ENCODE measurements at regions not wholly inside any gene's neighbourhood (a gene's known extent, or its start where the extent isn't known, plus 50 kb on each side); places are given as distances from the start of the nearest gene placed in this dataset.
"Not testable (repeated sequence)": the region's sequence is repeated elsewhere in the genome, so short reads cannot be mapped to it uniquely, and the experiment has no call there.

DNA sequence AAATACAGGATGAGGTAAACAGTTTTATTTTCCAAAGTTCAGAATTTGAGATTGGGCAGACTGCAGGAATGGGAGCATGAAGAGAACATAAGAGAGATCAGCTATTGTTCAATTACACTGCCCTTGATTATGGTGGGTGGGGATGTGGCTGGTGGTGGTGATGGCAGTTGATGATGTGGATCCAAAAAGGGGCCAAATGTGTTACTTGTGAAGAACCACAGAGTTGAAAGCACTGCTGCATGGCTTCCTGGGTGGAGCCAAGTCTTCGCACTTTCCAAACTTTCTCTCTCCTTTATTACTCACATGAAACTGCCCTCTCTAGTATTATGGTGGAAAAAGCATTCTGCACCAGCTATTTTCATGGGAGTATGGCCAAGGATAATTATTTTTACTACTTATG lies 1162.0 kb downstream of the RPIA start:
- H3K27ac ChIP-seq; H3K36me3 ChIP-seq; DNase-seq; H3K4me3 ChIP-seq; H3K4me1 ChIP-seq; H3K9me3 ChIP-seq (replicated peaks): not testable (repeated sequence)
- H3K27me3 ChIP-seq, result peaks cover 18% of the 10 kb centered on the region

DNA sequence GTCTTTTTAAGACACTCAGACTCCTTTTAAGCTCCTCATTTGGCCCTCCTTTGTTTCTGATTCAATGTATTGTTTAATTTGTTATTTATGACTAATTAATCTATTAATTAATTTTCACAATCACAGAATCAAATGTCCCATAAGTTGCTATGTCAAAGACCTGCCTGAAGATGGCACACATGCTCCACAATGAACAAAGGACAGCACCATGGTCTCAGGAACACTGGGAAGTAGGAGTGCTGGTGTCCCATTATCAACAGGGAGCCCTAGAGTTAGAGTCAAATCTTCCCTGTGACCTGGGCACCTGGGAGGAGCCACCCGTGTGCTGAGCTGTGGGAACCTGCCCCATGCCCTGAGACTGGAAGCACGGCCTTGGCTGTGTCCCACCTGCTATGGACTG lies 1164.3 kb downstream of the RPIA start:
- H3K9me3 ChIP-seq (replicated peaks); H3K4me3 ChIP-seq; H3K27ac ChIP-seq; DNase-seq; H3K36me3 ChIP-seq; H3K4me1 ChIP-seq: not testable (repeated sequence)
- H3K27me3 ChIP-seq, result peaks cover 11% of the 10 kb centered on the region; the same call in 1 of the 2 replicates

DNA sequence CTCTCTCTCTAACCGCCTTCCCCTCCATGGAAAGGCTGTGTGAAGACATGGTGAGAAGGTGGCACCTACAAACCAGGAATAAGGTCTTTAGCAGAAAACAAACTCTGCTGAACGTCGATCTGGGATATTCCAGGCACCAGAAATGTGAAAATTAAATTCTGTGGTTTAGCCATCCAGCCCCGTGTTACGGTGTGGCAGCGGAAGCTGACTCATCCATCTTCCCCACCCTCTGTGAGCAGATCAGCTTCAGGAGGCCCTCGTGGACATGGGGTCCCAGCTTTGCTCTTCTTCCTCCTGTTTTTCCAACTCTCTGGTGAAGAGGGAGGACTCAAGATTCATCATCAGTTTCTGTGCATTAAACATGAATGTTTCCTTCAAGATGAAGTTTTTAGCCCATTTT lies 1164.8 kb downstream of the RPIA start:
- not testable (repeated sequence) for H3K27me3 ChIP-seq; DNase-seq; H3K9me3 ChIP-seq (replicated peaks); H3K4me3 ChIP-seq; H3K36me3 ChIP-seq; H3K4me1 ChIP-seq; H3K27ac ChIP-seq

DNA sequence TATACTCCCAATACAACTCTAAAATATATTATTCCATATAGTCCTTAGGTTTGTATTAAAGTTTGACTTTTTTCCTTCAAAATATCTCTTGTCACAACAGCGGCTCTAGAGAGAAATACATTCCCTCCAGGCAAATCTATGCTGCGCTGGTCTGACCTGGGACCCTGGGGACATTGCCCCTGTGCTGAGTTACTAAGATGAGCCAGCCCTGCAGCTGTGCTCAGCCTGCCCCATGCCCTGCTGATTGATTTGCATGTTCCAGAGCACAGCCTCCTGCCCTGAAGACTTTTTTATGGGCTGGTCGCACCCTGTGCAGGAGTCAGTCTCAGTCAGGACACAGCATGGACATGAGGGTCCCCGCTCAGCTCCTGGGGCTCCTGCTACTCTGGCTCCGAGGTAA lies 1170.7 kb downstream of the RPIA start:
- not testable (repeated sequence) for H3K4me3 ChIP-seq; H3K4me1 ChIP-seq; H3K27ac ChIP-seq; H3K36me3 ChIP-seq; DNase-seq; H3K9me3 ChIP-seq (replicated peaks); H3K27me3 ChIP-seq

DNA sequence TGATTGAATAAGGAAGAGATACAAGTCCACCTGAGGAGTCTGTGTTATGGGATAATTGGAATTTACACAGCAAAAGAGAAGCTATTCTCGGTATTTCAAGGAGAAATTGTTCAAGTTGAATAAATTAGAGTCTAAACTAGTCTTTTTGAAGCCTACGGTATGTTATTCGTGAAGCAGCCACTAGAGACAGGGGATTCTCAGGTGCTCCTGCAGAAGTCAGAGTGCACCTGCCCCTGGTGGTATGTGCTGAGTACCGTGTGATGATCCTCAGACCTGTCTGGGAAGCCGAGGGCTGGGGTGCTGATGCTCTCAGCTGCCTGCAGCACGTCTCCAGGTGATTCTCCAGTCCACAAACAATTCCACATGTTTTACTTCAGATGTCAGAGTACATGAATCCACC lies 1171.7 kb downstream of the RPIA start:
- H3K9me3 ChIP-seq (replicated peaks); DNase-seq; H3K27me3 ChIP-seq; H3K36me3 ChIP-seq; H3K4me3 ChIP-seq; H3K4me1 ChIP-seq; H3K27ac ChIP-seq: not testable (repeated sequence)

DNA sequence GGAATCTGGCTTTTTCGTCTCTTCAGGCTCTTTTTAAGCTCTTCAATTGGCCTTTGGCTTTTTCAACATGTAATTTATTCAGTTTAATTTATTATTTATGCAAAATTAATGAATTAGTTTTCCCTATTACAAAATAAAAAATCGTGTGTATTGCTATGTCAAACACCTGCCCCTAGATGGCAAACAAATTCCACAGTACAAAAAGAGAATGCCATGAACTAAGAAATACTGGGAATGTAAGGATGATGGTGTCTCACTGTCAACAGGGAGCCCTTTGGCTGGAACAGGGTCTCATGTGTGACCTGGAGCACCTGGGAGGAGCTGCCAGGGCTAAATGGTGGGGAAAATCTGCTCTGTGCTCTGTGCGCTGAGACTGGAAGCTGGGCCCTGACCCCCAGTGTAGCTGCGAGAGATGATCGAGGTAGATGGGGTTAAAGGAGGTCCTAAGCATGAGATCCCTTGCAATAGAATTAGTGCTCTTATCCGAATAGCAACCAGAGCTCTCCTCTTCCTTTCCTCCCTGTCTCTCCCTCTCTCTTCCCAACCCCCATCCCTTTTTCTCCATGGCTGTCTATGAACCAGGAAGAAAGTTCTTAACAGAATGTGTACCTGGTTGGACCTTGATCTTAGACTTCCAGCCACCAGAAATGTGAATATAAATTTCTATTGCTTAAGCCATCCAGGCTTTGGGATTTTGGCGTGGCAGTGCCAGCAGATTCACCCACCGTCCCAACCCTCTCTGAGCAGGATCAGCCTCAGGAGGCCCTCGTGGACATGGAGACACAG lies 1183.5 kb downstream of the RPIA start:
- H3K27ac ChIP-seq; DNase-seq; H3K4me3 ChIP-seq; H3K27me3 ChIP-seq; H3K4me1 ChIP-seq; H3K9me3 ChIP-seq (replicated peaks); H3K36me3 ChIP-seq: not testable (repeated sequence)

DNA sequence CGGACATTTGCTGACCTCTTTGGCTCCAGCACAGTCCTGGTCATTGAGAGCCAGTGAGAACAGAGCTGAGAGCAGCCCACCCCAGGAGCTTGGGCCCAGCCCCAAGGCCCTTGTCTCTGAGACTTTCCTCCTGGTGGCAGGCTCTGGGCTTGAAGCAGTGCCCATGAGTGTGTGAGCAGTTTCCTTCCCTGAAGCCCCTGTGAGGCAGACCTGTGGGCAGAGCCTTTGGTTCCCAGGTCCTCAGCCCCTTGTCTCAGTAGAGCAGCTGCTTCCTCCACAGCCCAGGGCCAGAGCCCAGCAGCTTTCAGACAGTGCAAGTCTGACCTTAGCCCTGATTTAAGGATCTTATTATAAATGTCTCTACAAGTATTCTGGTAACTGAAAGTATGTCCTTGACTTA lies 1185.0 kb downstream of the RPIA start:
- H3K9me3 ChIP-seq (replicated peaks); H3K4me1 ChIP-seq; H3K4me3 ChIP-seq; H3K27ac ChIP-seq; DNase-seq; H3K27me3 ChIP-seq; H3K36me3 ChIP-seq: not testable (repeated sequence)

DNA sequence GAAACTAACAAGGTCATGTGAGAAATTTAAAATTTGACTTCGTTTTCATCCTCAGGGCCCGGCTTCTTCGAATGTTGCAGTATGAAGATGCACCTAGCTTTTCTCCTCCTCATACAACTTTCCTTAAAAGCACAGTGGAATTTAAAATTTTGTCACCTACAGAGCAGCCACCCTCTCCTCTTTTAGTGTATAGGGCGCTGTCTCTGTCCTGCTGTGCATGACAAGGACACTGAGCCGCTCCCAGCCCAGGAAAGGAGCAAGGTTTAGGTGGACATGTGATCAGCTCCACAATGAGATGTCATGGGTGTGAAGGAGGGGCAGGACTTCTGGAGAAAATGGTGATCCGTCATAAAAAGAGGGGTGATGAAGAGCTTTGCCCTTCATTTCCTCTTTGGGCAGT lies 1185.4 kb downstream of the RPIA start:
- H3K27me3 ChIP-seq; H3K9me3 ChIP-seq (replicated peaks); H3K27ac ChIP-seq; H3K4me1 ChIP-seq; H3K36me3 ChIP-seq; H3K4me3 ChIP-seq; DNase-seq: not testable (repeated sequence)

DNA sequence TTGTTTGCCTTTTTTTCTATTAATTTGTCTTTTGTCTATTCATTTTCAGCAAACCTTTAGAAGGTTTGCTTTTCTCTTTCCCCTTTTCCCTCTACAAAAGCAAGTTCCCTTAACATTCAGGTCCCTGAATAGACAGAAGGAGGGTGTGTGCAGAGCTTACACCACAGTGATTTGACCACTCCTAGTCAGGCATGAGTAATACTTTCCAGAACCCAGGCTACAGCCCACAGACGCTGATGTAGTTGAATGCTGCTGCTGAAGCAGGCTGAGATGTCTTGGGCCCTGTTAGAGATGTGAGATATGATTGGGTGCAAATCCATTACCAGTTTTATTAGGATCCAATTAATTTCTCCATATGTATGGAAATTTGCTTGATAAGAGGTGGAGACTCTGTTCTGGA lies 1191.4 kb downstream of the RPIA start:
- H3K9me3 ChIP-seq (replicated peaks); DNase-seq; H3K27me3 ChIP-seq; H3K27ac ChIP-seq; H3K4me3 ChIP-seq; H3K36me3 ChIP-seq; H3K4me1 ChIP-seq: not testable (repeated sequence)

DNA sequence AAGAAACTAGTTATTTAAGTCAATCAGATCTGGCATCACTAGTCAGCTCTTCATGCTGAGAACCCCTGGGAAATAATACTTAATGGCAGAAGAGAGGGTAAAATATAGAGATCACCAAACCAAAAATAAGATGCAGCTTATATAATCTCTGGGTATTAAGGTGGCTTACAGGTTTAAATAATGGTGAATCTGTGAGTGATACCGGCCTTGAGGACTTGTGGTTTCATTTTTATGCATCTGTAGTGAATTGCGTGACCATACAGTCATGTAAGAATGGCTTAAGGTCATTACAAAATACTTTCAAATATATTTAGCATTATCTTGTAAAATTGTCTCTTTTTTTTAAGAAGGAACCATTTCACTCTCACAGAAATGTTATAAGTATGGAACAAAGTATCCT lies 1192.2 kb downstream of the RPIA start:
- not testable (repeated sequence) for H3K27ac ChIP-seq; H3K9me3 ChIP-seq (replicated peaks); H3K4me1 ChIP-seq; H3K4me3 ChIP-seq; DNase-seq; H3K27me3 ChIP-seq; H3K36me3 ChIP-seq

DNA sequence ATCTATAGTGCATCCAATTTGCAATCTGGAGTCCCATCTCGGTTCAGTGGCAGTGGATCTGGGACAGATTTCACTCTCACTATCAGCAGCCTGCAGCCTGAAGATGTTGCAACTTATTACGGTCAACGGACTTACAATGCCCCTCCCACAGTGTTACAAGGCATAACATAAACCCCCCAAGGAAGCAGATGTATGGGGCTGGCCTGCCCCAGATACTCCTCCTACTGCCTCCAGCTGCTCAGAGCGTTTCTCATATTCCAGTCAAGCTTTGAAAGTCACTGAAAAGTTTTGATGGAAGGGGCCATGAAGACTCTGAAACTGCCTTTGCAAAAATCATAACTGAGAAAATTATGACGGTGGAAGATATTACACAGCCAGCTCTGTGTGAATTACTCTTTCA lies 1193.6 kb downstream of the RPIA start:
- H3K27me3 ChIP-seq; DNase-seq; H3K36me3 ChIP-seq; H3K4me1 ChIP-seq; H3K4me3 ChIP-seq; H3K27ac ChIP-seq; H3K9me3 ChIP-seq (replicated peaks): not testable (repeated sequence)

DNA sequence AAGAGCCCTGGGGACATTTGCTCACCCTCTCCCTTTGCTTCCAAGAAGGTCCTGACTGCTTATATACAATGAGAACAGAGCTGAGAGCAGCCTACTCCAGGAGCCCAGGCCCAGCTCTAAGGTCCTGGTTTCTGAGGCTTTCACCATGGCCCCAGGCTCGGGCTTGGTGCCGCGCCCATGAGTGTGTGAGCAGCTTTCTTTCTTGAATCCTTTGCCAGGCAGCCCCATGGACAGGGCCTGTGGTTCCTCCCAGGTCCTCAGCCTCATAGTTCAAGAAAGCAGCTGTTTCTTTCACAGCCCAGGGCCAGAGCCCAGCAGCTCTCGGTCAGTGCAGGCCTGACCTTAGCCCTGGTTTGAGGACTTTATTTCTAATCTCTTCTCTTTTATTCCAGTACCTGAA lies 1197.2 kb downstream of the RPIA start:
- H3K27me3 ChIP-seq; H3K4me1 ChIP-seq; H3K36me3 ChIP-seq; DNase-seq; H3K27ac ChIP-seq; H3K9me3 ChIP-seq (replicated peaks); H3K4me3 ChIP-seq: not testable (repeated sequence)

DNA sequence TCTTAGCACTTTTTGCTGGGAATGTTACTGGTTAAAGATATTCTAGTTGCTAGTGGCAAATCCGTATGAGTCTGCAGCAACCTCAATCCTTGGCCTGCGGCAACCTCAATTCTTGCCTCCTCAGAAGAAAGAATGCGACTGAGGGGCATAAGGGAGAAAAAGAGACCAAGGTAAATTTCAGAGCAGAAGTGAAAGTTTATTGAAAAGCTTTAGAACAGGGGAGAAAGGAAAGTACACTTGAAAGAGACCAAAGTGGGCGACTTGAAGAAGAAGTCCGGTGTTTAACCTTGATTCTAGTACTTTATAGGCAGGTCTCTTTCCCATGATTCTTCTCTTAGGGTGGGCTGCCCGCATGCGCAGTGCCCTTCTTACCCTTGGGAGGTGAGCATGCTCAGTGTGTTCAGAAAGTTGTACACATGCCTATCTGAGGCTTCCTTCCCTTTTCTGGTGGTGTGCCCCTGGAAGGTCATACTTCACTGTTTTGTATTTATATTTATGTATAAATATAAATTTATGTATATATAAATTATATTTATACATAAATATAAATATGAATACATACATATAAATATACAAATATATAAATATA lies 1198.8 kb downstream of the RPIA start:
- not testable (repeated sequence) for H3K27me3 ChIP-seq, H3K4me1 ChIP-seq

DNA sequence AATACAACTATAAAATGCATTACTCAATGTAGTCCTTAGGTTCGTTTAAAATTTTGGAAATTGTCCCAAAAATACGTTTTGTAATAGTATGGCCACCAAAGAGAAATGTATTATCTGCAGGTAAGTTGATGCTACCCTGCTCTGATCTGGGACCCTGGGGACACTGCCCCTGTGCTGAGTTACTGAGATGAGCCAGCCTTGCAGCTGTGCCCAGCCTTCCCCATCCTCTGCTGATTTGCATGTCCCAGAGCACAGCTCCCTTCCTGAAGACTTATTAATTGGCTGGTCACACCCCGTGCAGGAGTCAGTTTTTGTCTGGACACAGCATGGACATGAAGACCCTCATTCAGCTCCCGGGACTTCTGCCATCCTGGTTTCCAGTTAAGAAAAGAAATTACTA lies 1203.5 kb downstream of the RPIA start:
- not testable (repeated sequence) for H3K9me3 ChIP-seq (replicated peaks); H3K4me1 ChIP-seq; H3K27ac ChIP-seq; H3K27me3 ChIP-seq; H3K4me3 ChIP-seq; H3K36me3 ChIP-seq; DNase-seq

More for the DNA sequence above, 1198.8 kb downstream of the RPIA start:
- DNase-seq; H3K36me3 ChIP-seq; H3K4me3 ChIP-seq; H3K9me3 ChIP-seq (replicated peaks); H3K27ac ChIP-seq: not testable (repeated sequence)

DNA sequence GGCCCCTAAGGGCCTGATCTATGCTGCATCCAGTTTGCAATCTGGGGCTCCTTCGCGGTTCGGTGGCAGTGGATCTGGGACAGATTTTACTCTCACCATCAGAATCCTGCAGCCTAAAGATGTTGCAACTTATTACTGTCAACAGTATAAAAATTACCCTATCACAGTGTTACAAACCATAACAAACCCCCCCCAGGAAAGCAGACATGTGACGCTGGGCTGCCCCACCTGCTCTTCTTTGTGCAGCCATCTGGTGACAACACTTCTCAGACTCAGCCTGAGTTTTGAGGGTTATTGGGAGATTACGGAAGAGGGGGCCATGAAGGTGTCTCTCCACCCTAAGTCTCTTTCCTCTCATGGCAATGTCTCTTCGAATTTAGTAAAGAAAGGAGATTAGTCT lies 1204.2 kb downstream of the RPIA start:
- DNase-seq, result not testable (repeated sequence)

DNA sequence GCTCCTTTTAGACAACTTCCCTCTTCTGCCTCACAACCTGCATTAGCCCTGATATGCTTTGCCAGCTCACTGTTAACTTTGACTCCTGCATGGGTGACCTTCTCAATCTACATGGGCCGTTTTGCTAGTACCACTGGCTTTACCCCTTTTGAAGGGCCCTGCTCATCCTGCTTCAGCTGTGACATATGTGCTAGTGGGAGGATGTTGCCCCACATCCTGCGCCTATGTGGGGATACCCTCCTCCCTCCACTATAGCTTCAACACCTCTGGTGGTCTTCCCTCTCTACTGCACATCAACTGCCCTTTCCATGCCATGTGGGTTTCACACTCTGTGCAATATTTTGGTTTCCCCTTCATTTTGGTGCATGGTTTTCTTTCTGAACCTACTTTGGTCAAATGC lies 1235.5 kb downstream of the RPIA start:
- H3K36me3 ChIP-seq; DNase-seq; H3K9me3 ChIP-seq (replicated peaks); H3K27ac ChIP-seq; H3K4me3 ChIP-seq; H3K27me3 ChIP-seq; H3K4me1 ChIP-seq: not testable (repeated sequence)

More for the DNA sequence above, 1204.2 kb downstream of the RPIA start:
- not testable (repeated sequence) for H3K36me3 ChIP-seq; H3K4me1 ChIP-seq; H3K27ac ChIP-seq; H3K27me3 ChIP-seq; H3K4me3 ChIP-seq; H3K9me3 ChIP-seq (replicated peaks)

Data from SJCRH30 (cell line).